Transverse colon (tissue), 4 donors: ENCODE measurements at regions not wholly inside any gene's neighbourhood (a gene's known extent, or its start where the extent isn't known, plus 50 kb on each side); places are given as distances from the start of the nearest gene placed in this dataset.
"Not testable (repeated sequence)": the region's sequence is repeated elsewhere in the genome, so short reads cannot be mapped to it uniquely, and the experiment has no call there.

Experiments
- CTCF ChIP-seq, 5 experiments: fragments of 200-600 bp in 3 of 5; fragments of 450-650 bp in 2 of 5; sonication (generic) in 3 of 5; IDR thresholded peaks; 1 replicate in 2 of 5; 2 replicates in 3 of 5; pipeline ENCODE4 v1.5.1; 2016 to 2017; ENCODE audit warnings: antibody characterized with exemption in 5 of 5, inconsistent platforms in 3 of 5, mild to moderate bottlenecking in 2 of 5, moderate library complexity in 1 of 5
- EP300 ChIP-seq: sonication (generic); formaldehyde crosslinking; IDR thresholded peaks from one replicate; pipeline ENCODE4 v1.6.1; 2017; ENCODE audit warnings: antibody characterized with exemption, low read depth
- POLR2A ChIP-seq: fragments of 450-650 bp; IDR thresholded peaks from one replicate; pipeline ENCODE4 v1.6.1; 2016; ENCODE audit warnings: antibody characterized with exemption, mild to moderate bottlenecking, moderate library complexity
- POLR2AphosphoS5 ChIP-seq, 3 donors: sonication (generic); formaldehyde crosslinking; IDR thresholded peaks; one replicate each; pipeline ENCODE4 v1.6.1; 2016; ENCODE audit warnings: antibody characterized with exemption in 3 of 3

- not testable (repeated sequence) for TF ChIP-seq CTCF (IDR thresholded peaks at IDR 0.05); POLR2AphosphoS5 (IDR thresholded peaks at IDR 0.05); EP300; POLR2A
Observed at GRCh38 chr1:203998571-203998970, 74.3 kb upstream of the SOX13 start.
